SH-SY5Y (cell line): ENCODE measurements at regions not wholly inside any gene's neighbourhood (a gene's known extent, or its start where the extent isn't known, plus 50 kb on each side); places are given as distances from the start of the nearest gene placed in this dataset.

Experiments used
- GATA2 ChIP-seq: IDR thresholded peaks from 2 replicates; pipeline ENCODE4 v1.6.1; 2011; ENCODE audit warnings: mild to moderate bottlenecking, low read depth, low read length
- GATA3 ChIP-seq: IDR thresholded peaks from 2 replicates; pipeline ENCODE4 v1.6.1; 2011; ENCODE audit warnings: low read depth, mild to moderate bottlenecking, low read length, moderate library complexity

GRCh38 chr22:35150183-35151107 is 84.5 kb downstream of the ISX start:
- no peak for TF ChIP-seq GATA2
- no peak for TF ChIP-seq GATA3
